ENCODE measurements at regions not wholly inside any gene's neighbourhood (a gene's known extent, or its start where the extent isn't known, plus 50 kb on each side); places are given as distances from the start of the nearest gene placed in this dataset.

- no peak for DNase-seq
Observed at GRCh38 chr5:174667526-174667925, 56.9 kb upstream of the MSX2 start.

- DNase-seq: no peak
Observed at GRCh38 chr5:174668349-174668748, 56.0 kb upstream of the MSX2 start.
